Femur (tissue), 1 donor: ENCODE measurements at regions not wholly inside any gene's neighbourhood (a gene's known extent, or its start where the extent isn't known, plus 50 kb on each side); places are given as distances from the start of the nearest gene placed in this dataset.
A peak's percentile ranks its signal among the peaks of the same experiment; 100 is the strongest.
"Not testable (repeated sequence)": the region's sequence is repeated elsewhere in the genome, so short reads cannot be mapped to it uniquely, and the experiment has no call there.

Experiments
- DNase-seq: peaks from one replicate; pipeline ENCODE4 v3.0.0-alpha.2; 2017

GRCh38 chr21:35171385-35171784 lies 122.3 kb upstream of the RUNX1 start:
- DNase-seq = no peak

- DNase-seq = no peak
Measured at GRCh38 chr21:35170818-35171217, 121.7 kb upstream of the RUNX1 start.

GRCh38 chr21:35170244-35170643 lies 121.1 kb upstream of the RUNX1 start:
- DNase-seq = no peak

GRCh38 chr21:35169574-35169973 lies 120.5 kb upstream of the RUNX1 start:
- no peak for DNase-seq

GRCh38 chr21:35168735-35169134 lies 119.6 kb upstream of the RUNX1 start:
- no peak for DNase-seq

GRCh38 chr21:35164971-35165483 lies 115.9 kb upstream of the RUNX1 start:
- no peak for DNase-seq

GRCh38 chr21:35164380-35164779 lies 115.3 kb upstream of the RUNX1 start:
- no peak for DNase-seq

GRCh38 chr21:35163411-35163810 lies 114.3 kb upstream of the RUNX1 start:
- DNase-seq = no peak

GRCh38 chr21:35162831-35163230 lies 113.7 kb upstream of the RUNX1 start:
- DNase-seq = no peak

GRCh38 chr21:35159881-35160280 lies 110.8 kb upstream of the RUNX1 start:
- no peak for DNase-seq

GRCh38 chr21:35157374-35157773 lies 108.3 kb upstream of the RUNX1 start:
- not testable (repeated sequence) for DNase-seq

GRCh38 chr21:35156293-35157278 lies 107.5 kb upstream of the RUNX1 start:
- no peak for DNase-seq

GRCh38 chr21:35154788-35155187 lies 105.7 kb upstream of the RUNX1 start:
- DNase-seq = no peak

GRCh38 chr21:35153671-35154070 lies 104.6 kb upstream of the RUNX1 start:
- DNase-seq = no peak

- no peak for DNase-seq
Measured at GRCh38 chr21:35150562-35151226, 101.6 kb upstream of the RUNX1 start.

GRCh38 chr21:35149698-35150097 lies 100.6 kb upstream of the RUNX1 start:
- DNase-seq = no peak

- no peak for DNase-seq
Measured at GRCh38 chr21:35147439-35147838, 98.3 kb upstream of the RUNX1 start.

GRCh38 chr21:35145626-35146233 lies 96.6 kb upstream of the RUNX1 start:
- DNase-seq = peak; percentile 40

GRCh38 chr21:35144978-35145377 lies 95.9 kb upstream of the RUNX1 start:
- no peak for DNase-seq

GRCh38 chr21:35142036-35142815 lies 93.1 kb upstream of the RUNX1 start:
- no peak for DNase-seq

GRCh38 chr21:35139382-35139715 lies 90.2 kb upstream of the RUNX1 start:
- DNase-seq = no peak

- DNase-seq = no peak
Measured at GRCh38 chr21:35138665-35139381, 89.7 kb upstream of the RUNX1 start.
